ENCODE measurements at regions not wholly inside any gene's neighbourhood (a gene's known extent, or its start where the extent isn't known, plus 50 kb on each side); places are given as distances from the start of the nearest gene placed in this dataset.

DNA sequence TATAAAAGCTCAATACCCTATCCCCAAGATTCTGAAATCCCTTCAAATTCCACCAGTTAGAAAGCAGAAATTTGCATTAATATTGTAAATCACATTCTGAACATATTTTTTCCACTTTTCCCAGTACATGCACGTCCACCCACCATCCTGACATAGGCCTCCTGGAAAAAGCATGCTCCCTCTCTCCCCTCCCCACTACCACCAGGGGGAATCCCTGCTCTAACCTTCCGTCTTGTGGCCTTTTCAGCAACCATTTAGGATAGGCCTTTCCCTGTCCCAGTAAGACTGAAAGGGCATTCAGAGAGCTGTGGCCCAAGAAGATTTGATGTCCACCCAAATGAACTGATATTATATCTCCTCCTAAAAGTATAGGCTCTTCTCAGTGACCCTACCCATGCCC is 182.1 kb downstream of the ARRDC4 start:
- TF ChIP-seq POLR2AphosphoS5 (IDR thresholded peaks at IDR 0.05; ENCODE audit: low read depth, low read length): no peak
- TF ChIP-seq, protein P1, sequence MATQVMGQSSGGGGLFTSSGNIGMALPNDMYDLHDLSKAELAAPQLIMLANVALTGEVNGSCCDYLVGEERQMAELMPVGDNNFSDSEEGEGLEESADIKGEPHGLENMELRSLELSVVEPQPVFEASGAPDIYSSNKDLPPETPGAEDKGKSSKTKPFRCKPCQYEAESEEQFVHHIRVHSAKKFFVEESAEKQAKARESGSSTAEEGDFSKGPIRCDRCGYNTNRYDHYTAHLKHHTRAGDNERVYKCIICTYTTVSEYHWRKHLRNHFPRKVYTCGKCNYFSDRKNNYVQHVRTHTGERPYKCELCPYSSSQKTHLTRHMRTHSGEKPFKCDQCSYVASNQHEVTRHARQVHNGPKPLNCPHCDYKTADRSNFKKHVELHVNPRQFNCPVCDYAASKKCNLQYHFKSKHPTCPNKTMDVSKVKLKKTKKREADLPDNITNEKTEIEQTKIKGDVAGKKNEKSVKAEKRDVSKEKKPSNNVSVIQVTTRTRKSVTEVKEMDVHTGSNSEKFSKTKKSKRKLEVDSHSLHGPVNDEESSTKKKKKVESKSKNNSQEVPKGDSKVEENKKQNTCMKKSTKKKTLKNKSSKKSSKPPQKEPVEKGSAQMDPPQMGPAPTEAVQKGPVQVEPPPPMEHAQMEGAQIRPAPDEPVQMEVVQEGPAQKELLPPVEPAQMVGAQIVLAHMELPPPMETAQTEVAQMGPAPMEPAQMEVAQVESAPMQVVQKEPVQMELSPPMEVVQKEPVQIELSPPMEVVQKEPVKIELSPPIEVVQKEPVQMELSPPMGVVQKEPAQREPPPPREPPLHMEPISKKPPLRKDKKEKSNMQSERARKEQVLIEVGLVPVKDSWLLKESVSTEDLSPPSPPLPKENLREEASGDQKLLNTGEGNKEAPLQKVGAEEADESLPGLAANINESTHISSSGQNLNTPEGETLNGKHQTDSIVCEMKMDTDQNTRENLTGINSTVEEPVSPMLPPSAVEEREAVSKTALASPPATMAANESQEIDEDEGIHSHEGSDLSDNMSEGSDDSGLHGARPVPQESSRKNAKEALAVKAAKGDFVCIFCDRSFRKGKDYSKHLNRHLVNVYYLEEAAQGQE (IDR thresholded peaks at IDR 0.05; ENCODE audit: insufficient read depth in 1 of 2, low read depth in 2 of 2, low read length in 2 of 2): no peak

Data from PFSK-1 (cell line).